HFFc6 (cell line): ENCODE measurements at regions not wholly inside any gene's neighbourhood (a gene's known extent, or its start where the extent isn't known, plus 50 kb on each side); places are given as distances from the start of the nearest gene placed in this dataset.
A peak's percentile ranks its signal among the peaks of the same experiment; 100 is the strongest.

ENCODE experiments used
- DNase-seq: peaks from one replicate; pipeline ENCODE4 v3.0.0-alpha.2; 2018
- H3K27ac Mint-ChIP-seq: 2 replicates; pipeline ENCODE4 v1.8.0; 2020; ENCODE audit warnings: mild to moderate bottlenecking, mixed read lengths
- H3K27me3 Mint-ChIP-seq: 2 replicates; pipeline ENCODE4 v1.8.0; 2021; ENCODE audit warnings: mild to moderate bottlenecking, moderate library complexity, mixed read lengths; ENCODE audit not compliant: insufficient read depth
- H3K36me3 Mint-ChIP-seq: 2 replicates; pipeline ENCODE4 v1.8.0; 2021; ENCODE audit warnings: low read depth, mixed read lengths
- H3K4me1 Mint-ChIP-seq: 2 replicates; pipeline ENCODE4 v1.8.0; 2020; ENCODE audit warnings: low read depth, mixed read lengths
- H3K4me3 Mint-ChIP-seq: 2 replicates; pipeline ENCODE4 v1.8.0; 2020; ENCODE audit warnings: mild to moderate bottlenecking, moderate library complexity, mixed read lengths
- H3K9me3 Mint-ChIP-seq: 2 replicates; pipeline ENCODE4 v1.8.0; 2020; ENCODE audit warnings: mild to moderate bottlenecking, mixed read lengths
- TF ChIP-seq, protein P1 (sequence below): fragments of 200-600 bp; sonication (generic); IDR thresholded peaks from 2 replicates; pipeline ENCODE4 v1.5.0; 2021; ENCODE audit warnings: antibody characterized with exemption, mild to moderate bottlenecking

- no peak for DNase-seq
- TF ChIP-seq, protein P1, sequence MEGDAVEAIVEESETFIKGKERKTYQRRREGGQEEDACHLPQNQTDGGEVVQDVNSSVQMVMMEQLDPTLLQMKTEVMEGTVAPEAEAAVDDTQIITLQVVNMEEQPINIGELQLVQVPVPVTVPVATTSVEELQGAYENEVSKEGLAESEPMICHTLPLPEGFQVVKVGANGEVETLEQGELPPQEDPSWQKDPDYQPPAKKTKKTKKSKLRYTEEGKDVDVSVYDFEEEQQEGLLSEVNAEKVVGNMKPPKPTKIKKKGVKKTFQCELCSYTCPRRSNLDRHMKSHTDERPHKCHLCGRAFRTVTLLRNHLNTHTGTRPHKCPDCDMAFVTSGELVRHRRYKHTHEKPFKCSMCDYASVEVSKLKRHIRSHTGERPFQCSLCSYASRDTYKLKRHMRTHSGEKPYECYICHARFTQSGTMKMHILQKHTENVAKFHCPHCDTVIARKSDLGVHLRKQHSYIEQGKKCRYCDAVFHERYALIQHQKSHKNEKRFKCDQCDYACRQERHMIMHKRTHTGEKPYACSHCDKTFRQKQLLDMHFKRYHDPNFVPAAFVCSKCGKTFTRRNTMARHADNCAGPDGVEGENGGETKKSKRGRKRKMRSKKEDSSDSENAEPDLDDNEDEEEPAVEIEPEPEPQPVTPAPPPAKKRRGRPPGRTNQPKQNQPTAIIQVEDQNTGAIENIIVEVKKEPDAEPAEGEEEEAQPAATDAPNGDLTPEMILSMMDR, result no peak
- peaks cover 3% of the 10 kb centered on the region; the same call in 1 of the 2 replicates for H3K27me3 Mint-ChIP-seq
- H3K4me1 Mint-ChIP-seq, result no peaks in the 10 kb centered on the region
- H3K36me3 Mint-ChIP-seq, result no peaks in the 10 kb centered on the region
- H3K4me3 Mint-ChIP-seq, result no peak overlapping the region
- H3K27ac Mint-ChIP-seq, result no peak overlapping the region
- no peaks in the 10 kb centered on the region for H3K9me3 Mint-ChIP-seq
These were observed 392.4 kb downstream of the QKI start for GRCh38 chr6:163806755-163807499.

- Mint-ChIP-seq H3K27me3 (peaks cover 3% of the 10 kb centered on the region; the same call in 1 of the 2 replicates), H3K4me1 (no peaks in the 10 kb centered on the region), H3K9me3 (no peaks in the 10 kb centered on the region), H3K27ac (no peak overlapping the region), H3K36me3 (no peaks in the 10 kb centered on the region), H3K4me3 (no peak overlapping the region)
- DNase-seq, result no peak
- TF ChIP-seq, protein P1, result no peak
These were observed 390.5 kb downstream of the QKI start for GRCh38 chr6:163804991-163805390.

- TF ChIP-seq, protein P1, result no peak
- DNase-seq, result no peak
- H3K9me3 Mint-ChIP-seq, result no peaks in the 10 kb centered on the region
- H3K27me3 Mint-ChIP-seq, result no peaks in the 10 kb centered on the region
- H3K4me1 Mint-ChIP-seq, result no peaks in the 10 kb centered on the region
- no peak overlapping the region for H3K27ac Mint-ChIP-seq
- H3K36me3 Mint-ChIP-seq, result no peaks in the 10 kb centered on the region
- no peak overlapping the region for H3K4me3 Mint-ChIP-seq
These were observed 387.7 kb downstream of the QKI start for GRCh38 chr6:163802267-163802666.

- peaks cover 15% of the 10 kb centered on the region for H3K4me1 Mint-ChIP-seq
- H3K27ac Mint-ChIP-seq, result no peak overlapping the region
- H3K4me3 Mint-ChIP-seq, result no peak overlapping the region
- H3K9me3 Mint-ChIP-seq, result no peaks in the 10 kb centered on the region
- no peaks in the 10 kb centered on the region for H3K36me3 Mint-ChIP-seq
- TF ChIP-seq, protein P1, result no peak
- no peak for DNase-seq
- H3K27me3 Mint-ChIP-seq, result no peaks in the 10 kb centered on the region
These were observed 382.9 kb downstream of the QKI start for GRCh38 chr6:163797296-163797845.

- Mint-ChIP-seq H3K9me3 (no peaks in the 10 kb centered on the region), H3K27me3 (no peaks in the 10 kb centered on the region; the same call in 1 of the 2 replicates), H3K36me3 (no peaks in the 10 kb centered on the region), H3K4me3 (no peak overlapping the region), H3K4me1 (peaks cover 15% of the 10 kb centered on the region), H3K27ac (no peak overlapping the region; the same call in 1 of the 2 replicates)
- TF ChIP-seq, protein P1, result no peak
- peak; percentile 66 for DNase-seq
These were observed 378.8 kb downstream of the QKI start for GRCh38 chr6:163793011-163793983.
